ENCODE measurements at regions not wholly inside any gene's neighbourhood (a gene's known extent, or its start where the extent isn't known, plus 50 kb on each side); places are given as distances from the start of the nearest gene placed in this dataset.
"Not testable (repeated sequence)": the region's sequence is repeated elsewhere in the genome, so short reads cannot be mapped to it uniquely, and the experiment has no call there.

DNA sequence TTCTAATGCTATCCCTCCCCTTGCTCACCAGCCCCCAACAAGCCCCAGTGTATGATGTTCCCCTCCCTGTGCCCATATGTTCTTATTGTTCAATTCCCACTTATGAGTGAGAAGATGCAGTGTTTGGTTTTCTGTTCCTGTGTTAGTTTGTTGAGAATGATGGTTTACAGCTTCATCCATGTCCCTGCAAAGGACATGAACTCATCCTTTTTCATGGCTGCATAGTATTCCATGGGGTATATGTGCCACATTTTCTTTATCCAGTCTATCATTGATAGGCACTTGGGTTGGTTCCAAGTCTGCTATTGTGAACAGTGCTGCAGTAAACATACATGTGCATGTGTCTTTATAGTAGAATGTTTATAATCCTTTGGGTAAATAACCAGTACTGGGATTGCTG is 480.2 kb upstream of the PTCHD4 start:
- TF ChIP-seq, protein P1, sequence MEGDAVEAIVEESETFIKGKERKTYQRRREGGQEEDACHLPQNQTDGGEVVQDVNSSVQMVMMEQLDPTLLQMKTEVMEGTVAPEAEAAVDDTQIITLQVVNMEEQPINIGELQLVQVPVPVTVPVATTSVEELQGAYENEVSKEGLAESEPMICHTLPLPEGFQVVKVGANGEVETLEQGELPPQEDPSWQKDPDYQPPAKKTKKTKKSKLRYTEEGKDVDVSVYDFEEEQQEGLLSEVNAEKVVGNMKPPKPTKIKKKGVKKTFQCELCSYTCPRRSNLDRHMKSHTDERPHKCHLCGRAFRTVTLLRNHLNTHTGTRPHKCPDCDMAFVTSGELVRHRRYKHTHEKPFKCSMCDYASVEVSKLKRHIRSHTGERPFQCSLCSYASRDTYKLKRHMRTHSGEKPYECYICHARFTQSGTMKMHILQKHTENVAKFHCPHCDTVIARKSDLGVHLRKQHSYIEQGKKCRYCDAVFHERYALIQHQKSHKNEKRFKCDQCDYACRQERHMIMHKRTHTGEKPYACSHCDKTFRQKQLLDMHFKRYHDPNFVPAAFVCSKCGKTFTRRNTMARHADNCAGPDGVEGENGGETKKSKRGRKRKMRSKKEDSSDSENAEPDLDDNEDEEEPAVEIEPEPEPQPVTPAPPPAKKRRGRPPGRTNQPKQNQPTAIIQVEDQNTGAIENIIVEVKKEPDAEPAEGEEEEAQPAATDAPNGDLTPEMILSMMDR (conservative IDR thresholded peaks at IDR 0.05; ENCODE audit: low read depth, low read length) = not testable (repeated sequence)
- TF ChIP-seq EZH2 (IDR thresholded peaks at IDR 0.05; ENCODE audit: low read length, unreplicated experiment) = not testable (repeated sequence)

Data from PC-3 (cell line).